Calu3 (cell line): ENCODE measurements at regions not wholly inside any gene's neighbourhood (a gene's known extent, or its start where the extent isn't known, plus 50 kb on each side); places are given as distances from the start of the nearest gene placed in this dataset.

Source experiments
- BruUV-seq: library from RNA; stranded (reverse); fragments of 400-500 nt; replicated peaks from 2 replicates; lab custom pipeline; 2021; lab: Mats Ljungman, UMichigan
- CTCF ChIA-PET: fragments of 300-600 bp; sonication (Branson Sonifier 250); formaldehyde crosslinking; loops from one replicate; lab custom pipeline; 2022; ENCODE audit warnings: antibody characterized with exemption; lab: Charles Lee
- DNase-seq: peaks from one replicate; pipeline ENCODE4 v3.0.0; 2022
- H3K27ac Mint-ChIP-seq: one replicate; pipeline ENCODE4 v1.8.0; 2022; ENCODE audit warnings: mixed read lengths; ENCODE audit not compliant: unreplicated experiment
- H3K27me3 Mint-ChIP-seq: one replicate; pipeline ENCODE4 v1.8.0; 2022; ENCODE audit warnings: mixed read lengths; ENCODE audit not compliant: unreplicated experiment
- H3K36me3 Mint-ChIP-seq: one replicate; pipeline ENCODE4 v1.8.0; 2022; ENCODE audit warnings: mild to moderate bottlenecking, moderate library complexity, mixed read lengths; ENCODE audit not compliant: insufficient read depth, unreplicated experiment
- H3K4me1 Mint-ChIP-seq: one replicate; pipeline ENCODE4 v1.8.0; 2022; ENCODE audit warnings: mild to moderate bottlenecking, low read depth, mixed read lengths; ENCODE audit not compliant: unreplicated experiment
- H3K4me3 Mint-ChIP-seq: one replicate; pipeline ENCODE4 v1.8.0; 2022; ENCODE audit warnings: mild to moderate bottlenecking, low read depth, moderate library complexity, mixed read lengths; ENCODE audit not compliant: unreplicated experiment
- H3K9me3 Mint-ChIP-seq: one replicate; pipeline ENCODE4 v1.8.0; 2022; ENCODE audit warnings: low read depth, mixed read lengths; ENCODE audit not compliant: unreplicated experiment
- intact Hi-C: fragments of 100-400 bp; cut with micrococcal nuclease; formaldehyde crosslinking; loops from one replicate; pipeline ENCODE4 v1.10.0; 2022; ENCODE audit not compliant: unreplicated experiment
- TF ChIP-seq, protein P1 (sequence below): fragments of 200-600 bp; IDR thresholded peaks from one replicate; pipeline ENCODE4 v1.8.0; 2022; ENCODE audit warnings: antibody characterized with exemption; ENCODE audit not compliant: unreplicated experiment

DNA sequence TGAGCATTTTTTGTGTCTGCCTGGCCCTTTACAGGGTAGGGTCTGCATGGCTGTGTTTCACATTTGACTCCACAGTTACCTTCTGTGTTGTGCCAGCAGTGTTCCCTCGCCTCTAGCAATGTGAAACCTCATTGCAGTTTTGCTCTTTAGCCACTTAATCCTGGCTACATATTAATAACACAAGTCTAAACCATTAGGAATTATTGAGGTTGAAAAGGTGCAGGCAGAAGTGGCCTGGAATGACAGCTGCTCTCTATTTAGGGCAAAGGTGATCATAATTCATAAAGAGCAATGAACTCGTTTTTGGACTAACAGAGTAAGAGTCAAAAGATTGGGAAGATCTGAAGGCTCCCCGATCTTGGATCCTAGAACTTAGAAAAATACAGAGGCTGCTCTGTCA is 176.7 kb upstream of the RAD23B start:
- no peaks in the 10 kb centered on the region for H3K36me3 Mint-ChIP-seq
- no peak overlapping the region for H3K27ac Mint-ChIP-seq
- no TSS peak for BruUV-seq
- CTCF ChIA-PET, result no interaction called here
- no peaks in the 10 kb centered on the region for H3K9me3 Mint-ChIP-seq
- H3K4me3 Mint-ChIP-seq, result no peak overlapping the region
- peaks cover 55% of the 10 kb centered on the region for H3K27me3 Mint-ChIP-seq
- no peaks in the 10 kb centered on the region for H3K4me1 Mint-ChIP-seq
- TF ChIP-seq, protein P1, sequence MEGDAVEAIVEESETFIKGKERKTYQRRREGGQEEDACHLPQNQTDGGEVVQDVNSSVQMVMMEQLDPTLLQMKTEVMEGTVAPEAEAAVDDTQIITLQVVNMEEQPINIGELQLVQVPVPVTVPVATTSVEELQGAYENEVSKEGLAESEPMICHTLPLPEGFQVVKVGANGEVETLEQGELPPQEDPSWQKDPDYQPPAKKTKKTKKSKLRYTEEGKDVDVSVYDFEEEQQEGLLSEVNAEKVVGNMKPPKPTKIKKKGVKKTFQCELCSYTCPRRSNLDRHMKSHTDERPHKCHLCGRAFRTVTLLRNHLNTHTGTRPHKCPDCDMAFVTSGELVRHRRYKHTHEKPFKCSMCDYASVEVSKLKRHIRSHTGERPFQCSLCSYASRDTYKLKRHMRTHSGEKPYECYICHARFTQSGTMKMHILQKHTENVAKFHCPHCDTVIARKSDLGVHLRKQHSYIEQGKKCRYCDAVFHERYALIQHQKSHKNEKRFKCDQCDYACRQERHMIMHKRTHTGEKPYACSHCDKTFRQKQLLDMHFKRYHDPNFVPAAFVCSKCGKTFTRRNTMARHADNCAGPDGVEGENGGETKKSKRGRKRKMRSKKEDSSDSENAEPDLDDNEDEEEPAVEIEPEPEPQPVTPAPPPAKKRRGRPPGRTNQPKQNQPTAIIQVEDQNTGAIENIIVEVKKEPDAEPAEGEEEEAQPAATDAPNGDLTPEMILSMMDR, result no peak
- intact Hi-C loops, result no loop called here
- no peak for DNase-seq

DNA sequence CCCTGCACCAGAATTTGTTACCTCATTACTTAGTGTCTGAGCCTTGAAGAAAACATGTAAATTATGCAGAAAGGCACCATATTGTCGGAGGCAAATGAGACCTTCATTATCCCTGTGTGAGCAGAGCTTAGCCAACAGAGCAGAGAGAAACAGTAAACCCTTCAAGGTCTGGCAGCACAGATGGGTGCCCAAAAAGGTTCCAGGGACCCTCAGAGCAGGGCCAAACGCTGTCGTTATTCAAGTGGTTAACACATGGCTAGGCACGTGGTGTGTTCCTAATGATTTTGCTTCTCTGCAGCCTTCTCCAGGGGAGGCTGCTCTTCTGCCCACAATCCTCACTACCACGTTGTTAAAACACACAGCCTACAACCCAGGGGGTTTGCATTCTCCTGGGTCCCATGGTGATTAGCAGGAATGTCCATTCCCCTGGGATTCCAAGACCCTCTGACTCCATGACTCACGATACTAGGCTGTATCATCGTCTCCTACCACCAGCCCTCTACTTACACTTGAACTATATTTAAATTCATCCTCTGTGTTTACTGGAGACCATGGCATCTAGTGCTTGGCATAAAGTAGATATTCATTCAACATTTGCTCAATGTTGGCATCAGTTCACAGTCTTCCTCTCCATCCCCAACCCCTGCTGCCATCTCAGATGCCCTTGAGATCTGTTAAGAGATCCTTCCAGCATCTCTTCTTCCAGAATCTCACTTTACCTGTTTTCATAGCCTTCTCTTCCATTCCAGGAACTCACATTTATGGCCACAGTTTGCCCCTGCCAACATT is 174.5 kb upstream of the RAD23B start:
- CTCF ChIA-PET, result no interaction called here
- Mint-ChIP-seq H3K9me3 (no peaks in the 10 kb centered on the region), H3K27me3 (peaks cover 72% of the 10 kb centered on the region), H3K36me3 (no peaks in the 10 kb centered on the region), H3K27ac (no peak overlapping the region), H3K4me3 (no peak overlapping the region), H3K4me1 (no peaks in the 10 kb centered on the region)
- intact Hi-C loops, result no loop called here
- no peak for DNase-seq
- no TSS peak for BruUV-seq
- TF ChIP-seq, protein P1, result no peak

DNA sequence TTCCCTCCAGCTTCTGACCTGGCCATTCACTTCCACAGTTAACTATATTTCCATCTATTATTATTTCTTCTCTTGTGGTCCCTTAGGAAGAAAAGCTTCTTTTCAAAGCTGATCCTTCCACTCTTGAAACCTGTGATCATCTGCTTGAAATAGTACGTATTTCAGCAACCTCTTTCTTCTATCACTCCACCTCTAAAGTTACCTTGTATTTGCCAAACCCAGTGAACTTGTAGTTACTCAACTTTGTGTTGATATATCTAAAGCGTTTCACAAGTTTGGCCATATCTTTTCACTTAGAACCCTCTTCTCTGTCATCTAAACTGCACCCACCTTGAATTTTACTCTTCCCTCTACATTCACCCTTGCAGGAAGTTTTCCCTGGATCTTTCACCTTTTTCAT is 173.8 kb upstream of the RAD23B start:
- Mint-ChIP-seq H3K27ac (no peak overlapping the region), H3K4me3 (no peak overlapping the region), H3K36me3 (no peaks in the 10 kb centered on the region), H3K9me3 (no peaks in the 10 kb centered on the region), H3K4me1 (no peaks in the 10 kb centered on the region), H3K27me3 (peaks cover 77% of the 10 kb centered on the region)
- no TSS peak for BruUV-seq
- CTCF ChIA-PET, result no interaction called here
- no peak for DNase-seq
- intact Hi-C loops, result no loop called here
- TF ChIP-seq, protein P1, result no peak

DNA sequence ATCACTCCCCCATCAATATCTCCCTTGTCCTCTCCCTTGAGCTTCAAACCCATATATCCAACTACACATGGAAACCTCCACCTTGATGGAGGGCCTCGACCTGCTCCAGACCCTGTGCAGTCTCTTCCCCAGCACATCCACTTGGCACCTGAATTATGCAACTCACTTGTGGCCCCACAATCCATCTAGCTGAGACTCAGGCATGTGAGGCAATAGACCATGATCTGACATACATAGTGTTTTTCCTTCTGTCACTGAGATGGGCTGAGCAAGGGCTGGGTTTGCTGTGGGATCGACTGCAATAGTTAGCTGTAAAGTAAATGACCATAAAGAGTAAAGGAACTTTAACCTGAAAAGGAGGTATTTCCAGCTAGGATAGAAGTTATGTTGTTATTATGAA is 172.9 kb upstream of the RAD23B start:
- intact Hi-C loops, result no loop called here
- H3K4me1 Mint-ChIP-seq, result no peaks in the 10 kb centered on the region
- no peaks in the 10 kb centered on the region for H3K36me3 Mint-ChIP-seq
- TF ChIP-seq, protein P1, result no peak
- H3K9me3 Mint-ChIP-seq, result no peaks in the 10 kb centered on the region
- H3K27me3 Mint-ChIP-seq, result peaks cover 77% of the 10 kb centered on the region
- no peak for DNase-seq
- CTCF ChIA-PET, result no interaction called here
- no TSS peak for BruUV-seq
- H3K27ac Mint-ChIP-seq, result no peak overlapping the region
- no peak overlapping the region for H3K4me3 Mint-ChIP-seq
